KMS-11 (cell line): ENCODE measurements at regions not wholly inside any gene's neighbourhood (a gene's known extent, or its start where the extent isn't known, plus 50 kb on each side); places are given as distances from the start of the nearest gene placed in this dataset.

Experiments used
- H2AFZ ChIP-seq: fragments of 200-600 bp; sonication (generic); 2 replicates; pipeline ENCODE4 v1.6.1; 2016; ENCODE audit warnings: antibody characterized with exemption, mixed run types, low read depth
- H3K27ac ChIP-seq: fragments of 200-600 bp; sonication (generic); 2 replicates; pipeline ENCODE4 v1.6.1; 2016; ENCODE audit warnings: mild to moderate bottlenecking, mixed run types
- H3K27me3 ChIP-seq: fragments of 200-600 bp; sonication (generic); 2 replicates; pipeline ENCODE4 v1.6.1; 2017; ENCODE audit warnings: mild to moderate bottlenecking, low read depth, mixed run types, moderate library complexity; ENCODE audit not compliant: insufficient read depth
- H3K36me3 ChIP-seq: fragments of 200-600 bp; sonication (generic); 2 replicates; pipeline ENCODE4 v1.6.1; 2017; ENCODE audit warnings: mild to moderate bottlenecking, mixed run types; ENCODE audit not compliant: insufficient read depth
- H3K4me1 ChIP-seq: fragments of 200-600 bp; sonication (generic); 2 replicates; pipeline ENCODE4 v1.6.1; 2016; ENCODE audit warnings: mild to moderate bottlenecking, low read depth, mixed run types; ENCODE audit not compliant: poor library complexity, severe bottlenecking
- H3K4me2 ChIP-seq: fragments of 200-600 bp; sonication (generic); 2 replicates; pipeline ENCODE4 v1.7.0; 2016; ENCODE audit warnings: mild to moderate bottlenecking, mixed run types
- H3K4me3 ChIP-seq: fragments of 200-600 bp; sonication (generic); IDR thresholded peaks from 2 replicates; pipeline ENCODE4 v1.6.1; 2017; ENCODE audit warnings: low read depth, low read length, mixed read lengths; ENCODE audit not compliant: insufficient read depth
- H3K79me2 ChIP-seq: fragments of 200-600 bp; sonication (generic); 2 replicates; pipeline ENCODE4 v1.6.1; 2016; ENCODE audit warnings: low read depth, mixed run types; ENCODE audit not compliant: insufficient read depth
- H3K9ac ChIP-seq: fragments of 200-600 bp; sonication (generic); 2 replicates; pipeline ENCODE4 v1.6.1; 2016; ENCODE audit warnings: mild to moderate bottlenecking, mixed run types
- H4K20me1 ChIP-seq: fragments of 200-600 bp; sonication (generic); 2 replicates; pipeline ENCODE4 v1.6.1; 2016; ENCODE audit warnings: mild to moderate bottlenecking, mixed run types; ENCODE audit not compliant: insufficient read depth
- CTCF ChIP-seq: fragments of 200-600 bp; sonication (generic); conservative IDR thresholded peaks from 2 replicates; pipeline ENCODE4 v1.6.1; 2017; ENCODE audit warnings: low read depth, mild to moderate bottlenecking, antibody characterized with exemption, low read length, moderate library complexity, mixed read lengths

GRCh38 chr2:143975216-143975615 is 544.7 kb downstream of the ZEB2 start:
- H3K79me2 ChIP-seq: no peaks in the 10 kb centered on the region
- no peak for TF ChIP-seq CTCF

GRCh38 chr2:143974262-143974661 is 545.7 kb downstream of the ZEB2 start:
- TF ChIP-seq CTCF: no peak
- no peak overlapping the region for H2AFZ ChIP-seq
- no peak overlapping the region for H3K4me2 ChIP-seq
- no peak overlapping the region for H3K27ac ChIP-seq
- no peaks in the 10 kb centered on the region for H3K4me1 ChIP-seq
- H3K79me2 ChIP-seq: no peaks in the 10 kb centered on the region
- no peaks in the 10 kb centered on the region for H3K27me3 ChIP-seq
- no peaks in the 10 kb centered on the region for H3K36me3 ChIP-seq
- H3K4me3 ChIP-seq: no peak overlapping the region
- no peaks in the 10 kb centered on the region for H4K20me1 ChIP-seq
- no peak overlapping the region for H3K9ac ChIP-seq

More at GRCh38 chr2:143975216-143975615, 544.7 kb downstream of the ZEB2 start:
- H3K4me3 ChIP-seq: no peak overlapping the region
- no peak overlapping the region for H3K9ac ChIP-seq
- H3K4me2 ChIP-seq: no peak overlapping the region
- no peaks in the 10 kb centered on the region for H3K36me3 ChIP-seq
- H3K27me3 ChIP-seq: no peaks in the 10 kb centered on the region
- no peaks in the 10 kb centered on the region for H4K20me1 ChIP-seq
- no peaks in the 10 kb centered on the region for H3K4me1 ChIP-seq
- no peak overlapping the region for H3K27ac ChIP-seq
- no peak overlapping the region for H2AFZ ChIP-seq

GRCh38 chr2:143968860-143969259 is 551.1 kb downstream of the ZEB2 start:
- Histone ChIP-seq H3K79me2 (no peaks in the 10 kb centered on the region), H3K9ac (no peak overlapping the region), H3K36me3 (no peaks in the 10 kb centered on the region), H3K4me1 (no peaks in the 10 kb centered on the region), H3K27me3 (no peaks in the 10 kb centered on the region), H3K4me3 (no peak overlapping the region), H4K20me1 (no peaks in the 10 kb centered on the region), H3K27ac (no peak overlapping the region), H3K4me2 (no peak overlapping the region), H2AFZ (no peak overlapping the region)
- TF ChIP-seq CTCF: no peak

- no peaks in the 10 kb centered on the region for H3K4me1 ChIP-seq
- H3K79me2 ChIP-seq: no peaks in the 10 kb centered on the region
- no peak for TF ChIP-seq CTCF
Observed at GRCh38 chr2:143968360-143968759, 551.6 kb downstream of the ZEB2 start.

More at GRCh38 chr2:143968360-143968759, 551.6 kb downstream of the ZEB2 start:
- Histone ChIP-seq H4K20me1 (no peaks in the 10 kb centered on the region), H3K9ac (no peak overlapping the region), H3K36me3 (no peaks in the 10 kb centered on the region), H3K27ac (no peak overlapping the region), H2AFZ (no peak overlapping the region), H3K27me3 (no peaks in the 10 kb centered on the region), H3K4me3 (no peak overlapping the region), H3K4me2 (no peak overlapping the region)
